ENCODE measurements at regions not wholly inside any gene's neighbourhood (a gene's known extent, or its start where the extent isn't known, plus 50 kb on each side); places are given as distances from the start of the nearest gene placed in this dataset.

GRCh38 chr20:6439737-6440442, 317.1 kb upstream of the FERMT1 start:
- FAIRE-seq (no peak), DNase-seq (ENCODE audit: insufficient read length, low spot score) (no peak)

- DNase-seq (ENCODE audit: insufficient read length, low spot score) (no peak), FAIRE-seq (no peak)
These were observed 311.3 kb upstream of the FERMT1 start for GRCh38 chr20:6434131-6434530.

GRCh38 chr20:6430381-6430780, 307.6 kb upstream of the FERMT1 start:
- no peak for FAIRE-seq

GRCh38 chr20:6426287-6426891, 303.6 kb upstream of the FERMT1 start:
- DNase-seq (ENCODE audit: insufficient read length, low spot score): no peak
- FAIRE-seq: no peak

More at GRCh38 chr20:6430381-6430780, 307.6 kb upstream of the FERMT1 start:
- no peak for DNase-seq (ENCODE audit: insufficient read length, low spot score)

GRCh38 chr20:6421321-6422248, 298.8 kb upstream of the FERMT1 start:
- FAIRE-seq: no peak

GRCh38 chr20:6420336-6420735, 297.5 kb upstream of the FERMT1 start:
- FAIRE-seq (no peak), DNase-seq (ENCODE audit: insufficient read length, low spot score) (no peak)

More at GRCh38 chr20:6421321-6422248, 298.8 kb upstream of the FERMT1 start:
- no peak for DNase-seq (ENCODE audit: insufficient read length, low spot score)

GRCh38 chr20:6418732-6419131, 295.9 kb upstream of the FERMT1 start:
- DNase-seq (ENCODE audit: insufficient read length, low spot score): no peak
- no peak for FAIRE-seq

- FAIRE-seq (no peak), DNase-seq (ENCODE audit: insufficient read length, low spot score) (no peak)
These were observed 293.5 kb upstream of the FERMT1 start for GRCh38 chr20:6416371-6416770.

- FAIRE-seq (no peak), DNase-seq (ENCODE audit: insufficient read length, low spot score) (no peak)
These were observed 288.8 kb upstream of the FERMT1 start for GRCh38 chr20:6411651-6412050.

GRCh38 chr20:6410721-6411120, 287.9 kb upstream of the FERMT1 start:
- FAIRE-seq (no peak), DNase-seq (ENCODE audit: insufficient read length, low spot score) (no peak)

- no peak for FAIRE-seq
- DNase-seq (ENCODE audit: insufficient read length, low spot score): no peak
These were observed 284.3 kb upstream of the FERMT1 start for GRCh38 chr20:6407163-6407562.

- DNase-seq (ENCODE audit: insufficient read length, low spot score) (no peak), FAIRE-seq (no peak)
These were observed 279.2 kb upstream of the FERMT1 start for GRCh38 chr20:6401893-6402557.

GRCh38 chr20:6397115-6397514, 274.3 kb upstream of the FERMT1 start:
- FAIRE-seq: no peak
- no peak for DNase-seq (ENCODE audit: insufficient read length, low spot score)

- DNase-seq (ENCODE audit: insufficient read length, low spot score) (no peak), FAIRE-seq (no peak)
These were observed 272.9 kb upstream of the FERMT1 start for GRCh38 chr20:6395695-6396094.

- FAIRE-seq (no peak), DNase-seq (ENCODE audit: insufficient read length, low spot score) (no peak)
These were observed 265.9 kb upstream of the FERMT1 start for GRCh38 chr20:6388671-6389197.

- FAIRE-seq (no peak), DNase-seq (ENCODE audit: insufficient read length, low spot score) (no peak)
These were observed 262.2 kb upstream of the FERMT1 start for GRCh38 chr20:6384956-6385486.

GRCh38 chr20:6384380-6384779, 261.6 kb upstream of the FERMT1 start:
- no peak for FAIRE-seq

GRCh38 chr20:6381887-6382286, 259.1 kb upstream of the FERMT1 start:
- FAIRE-seq (no peak), DNase-seq (ENCODE audit: insufficient read length, low spot score) (no peak)

More at GRCh38 chr20:6384380-6384779, 261.6 kb upstream of the FERMT1 start:
- no peak for DNase-seq (ENCODE audit: insufficient read length, low spot score)

GRCh38 chr20:6362245-6362644, 239.4 kb upstream of the FERMT1 start:
- FAIRE-seq (no peak), DNase-seq (ENCODE audit: insufficient read length, low spot score) (no peak)

- DNase-seq (ENCODE audit: insufficient read length, low spot score) (no peak), FAIRE-seq (no peak)
These were observed 237.9 kb upstream of the FERMT1 start for GRCh38 chr20:6360766-6361165.

Data from HTR-8/SVneo (cell line).